HG02798 (cell line): ENCODE measurements at regions not wholly inside any gene's neighbourhood (a gene's known extent, or its start where the extent isn't known, plus 50 kb on each side); places are given as distances from the start of the nearest gene placed in this dataset.
"Not testable (repeated sequence)": the region's sequence is repeated elsewhere in the genome, so short reads cannot be mapped to it uniquely, and the experiment has no call there.

Source experiments
- ATAC-seq: cut with Tn5 transposase; IDR thresholded peaks from one replicate; pipeline ENCODE4 v1.9.1; 2021; ENCODE audit warnings: mild to moderate bottlenecking; ENCODE audit not compliant: unreplicated experiment, poor library complexity

DNA sequence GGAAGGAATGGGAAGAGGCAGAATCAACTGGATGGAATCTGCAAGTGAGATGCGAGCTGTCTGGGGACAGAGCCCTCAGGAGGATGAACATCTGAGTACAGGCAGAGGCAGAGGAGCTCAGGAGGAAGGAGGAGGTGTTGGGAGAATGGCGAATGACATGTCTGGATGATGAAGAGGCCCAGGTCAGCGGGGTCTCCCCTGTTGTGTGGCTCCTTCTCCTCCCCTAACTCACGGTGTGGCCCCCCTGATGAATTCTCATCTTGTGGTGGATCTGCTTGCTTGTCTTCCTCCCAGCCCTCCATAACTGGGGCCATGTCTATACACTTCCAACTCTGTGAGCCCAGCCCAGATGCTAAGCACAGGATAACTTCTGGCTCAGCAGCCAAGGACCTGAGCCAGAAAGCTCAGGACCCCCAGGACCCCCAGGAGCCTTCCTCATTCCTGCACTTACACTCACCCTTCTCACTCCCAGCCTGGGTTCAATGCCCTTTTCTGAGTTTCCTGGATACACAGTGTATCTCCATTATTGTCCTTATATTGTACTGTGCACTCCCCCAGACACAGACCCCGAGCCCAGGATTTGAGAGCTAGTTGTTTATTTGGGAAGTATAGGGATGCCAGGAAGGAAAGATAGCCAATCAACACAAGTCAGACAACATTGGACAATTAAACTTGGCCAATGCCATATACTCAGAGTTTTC lies 678.6 kb upstream of the HS6ST1 start:
- ATAC-seq: no peak

- no peak for ATAC-seq
Measured at GRCh38 chr2:129001926-129002325, 683.3 kb upstream of the HS6ST1 start.

- no peak for ATAC-seq
Measured at GRCh38 chr2:129002751-129003150, 684.1 kb upstream of the HS6ST1 start.

DNA sequence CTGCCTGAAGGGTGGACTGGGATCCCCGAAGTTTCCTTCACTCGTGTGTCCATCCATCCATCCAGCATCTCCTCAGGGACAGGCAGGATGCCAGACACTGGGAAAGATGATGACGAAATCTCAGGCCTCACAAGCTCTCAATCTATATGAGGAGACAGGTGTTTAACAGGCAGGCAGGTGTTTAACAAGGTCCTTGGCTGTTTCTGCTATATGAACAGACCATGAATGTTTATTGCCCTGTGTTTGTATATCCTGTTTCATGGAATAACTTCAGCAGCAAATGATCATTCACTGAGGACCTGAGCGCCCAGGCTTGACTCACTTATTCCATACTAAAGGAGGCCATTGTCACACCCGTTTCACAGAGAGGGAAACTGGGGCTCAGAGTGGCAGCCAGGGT lies 685.8 kb upstream of the HS6ST1 start:
- no peak for ATAC-seq

DNA sequence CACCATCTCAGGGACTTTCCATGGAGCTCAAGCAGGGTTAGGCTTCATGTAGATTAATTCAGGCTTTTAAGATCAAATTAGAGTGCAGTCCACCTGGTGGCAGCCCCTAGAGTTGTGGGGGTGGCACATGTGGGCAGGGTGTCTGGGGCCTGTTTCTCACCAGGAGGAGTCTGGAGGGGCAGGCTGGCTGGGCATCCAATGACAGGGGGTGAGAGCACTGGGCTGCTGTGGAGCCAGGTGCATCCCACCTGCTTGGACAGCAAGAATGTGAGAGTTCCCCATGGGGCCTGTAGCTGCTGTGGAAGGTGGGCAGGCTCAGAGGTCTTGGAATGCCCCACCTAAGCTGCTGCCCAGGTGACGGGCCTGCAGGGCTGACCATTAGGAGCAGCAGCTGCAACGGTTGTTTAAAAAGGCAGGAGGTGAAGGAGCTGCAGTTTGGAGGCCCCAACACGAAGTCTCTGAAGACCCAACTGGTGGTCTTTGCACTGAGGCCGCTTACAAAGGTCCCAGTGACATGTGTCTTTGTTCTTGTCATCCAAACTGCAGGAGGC lies 686.3 kb upstream of the HS6ST1 start:
- no peak for ATAC-seq

DNA sequence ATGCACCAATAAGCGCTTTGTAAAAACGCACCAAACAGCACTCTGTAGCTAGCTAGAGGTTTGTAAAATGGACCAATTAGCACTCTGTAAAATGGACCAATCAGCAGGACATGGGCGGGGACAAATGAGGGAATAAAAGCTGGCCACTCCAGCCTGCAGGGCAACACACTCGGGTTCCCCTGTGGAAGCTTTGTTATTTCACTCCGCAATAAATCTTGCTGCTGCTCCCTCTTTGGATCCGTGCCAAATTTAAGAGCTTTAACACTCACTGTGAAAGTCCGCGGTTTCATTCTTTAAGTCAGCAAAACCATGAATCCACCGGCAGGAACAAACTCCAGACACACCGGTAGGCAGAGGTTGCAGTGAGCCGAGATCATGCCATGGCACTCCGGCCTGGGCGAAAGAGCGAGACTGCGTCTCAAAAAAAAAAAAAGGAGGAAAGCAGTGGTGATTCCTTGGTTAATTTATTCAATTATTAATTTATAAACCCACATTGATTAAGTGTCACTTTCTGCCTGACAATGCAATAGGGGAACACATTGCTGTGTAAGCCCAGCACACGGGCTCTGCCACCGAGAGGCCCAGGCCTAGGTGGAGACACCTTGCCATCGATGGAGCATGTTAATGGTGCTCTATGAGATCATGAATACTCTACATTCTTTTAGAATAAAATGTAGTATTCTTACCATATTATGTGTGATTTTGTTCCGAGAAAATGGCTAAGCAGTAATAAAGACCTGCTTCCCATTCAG lies 687.6 kb upstream of the HS6ST1 start:
- ATAC-seq: no peak

DNA sequence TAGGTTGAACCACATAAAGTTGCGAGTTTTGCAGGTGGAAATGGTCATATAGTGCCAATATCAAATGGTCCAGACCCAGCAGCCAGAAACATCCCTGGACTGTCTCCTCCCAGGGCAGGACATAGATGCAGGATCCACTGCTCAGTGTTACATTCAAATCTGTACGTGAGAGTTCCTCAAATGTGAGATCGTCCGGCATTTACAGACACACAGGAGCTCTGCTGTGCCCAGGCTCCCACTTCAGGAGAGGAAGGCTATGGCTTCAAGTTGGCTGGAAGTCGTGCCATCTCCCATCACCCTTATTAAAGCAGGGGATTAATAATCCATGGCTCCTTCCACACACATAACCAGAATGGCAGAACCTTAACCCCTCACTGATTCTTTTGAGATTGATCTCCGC lies 688.2 kb upstream of the HS6ST1 start:
- ATAC-seq: no peak

- no peak for ATAC-seq
Measured at GRCh38 chr2:129008055-129008880, 689.6 kb upstream of the HS6ST1 start.

GRCh38 chr2:129008881-129009554 lies 690.4 kb upstream of the HS6ST1 start:
- ATAC-seq: no peak

DNA sequence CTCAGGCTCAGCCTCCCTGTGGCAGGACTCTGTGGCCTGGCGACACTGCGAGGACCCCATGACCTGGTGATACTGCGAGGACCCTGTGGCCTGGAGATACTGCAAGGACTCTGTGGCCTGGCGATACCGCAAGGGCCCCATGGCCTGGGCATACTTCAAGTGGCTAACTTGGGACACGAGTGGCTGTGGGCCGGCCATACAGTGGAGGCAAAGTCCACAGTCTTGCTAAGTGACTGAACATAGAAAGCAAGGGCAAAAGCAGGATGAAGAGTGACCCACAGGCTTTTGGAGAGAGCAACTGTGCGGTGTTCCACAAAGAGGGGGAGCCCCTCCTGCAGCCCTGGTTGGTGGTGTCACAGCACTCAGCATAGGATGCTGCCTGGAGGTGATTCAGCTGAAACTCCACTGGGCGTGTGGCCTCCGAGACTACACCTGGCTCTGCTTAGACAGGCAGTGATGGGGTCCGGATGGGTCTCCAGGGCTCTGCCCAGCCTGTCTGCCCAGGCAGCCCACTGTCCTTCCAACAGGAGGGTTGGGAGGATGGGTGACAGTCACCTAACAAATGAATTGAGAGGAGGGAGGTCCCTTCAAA lies 691.0 kb upstream of the HS6ST1 start:
- no peak for ATAC-seq

GRCh38 chr2:129010262-129010661 lies 691.6 kb upstream of the HS6ST1 start:
- ATAC-seq: no peak

GRCh38 chr2:129011466-129012061 lies 692.9 kb upstream of the HS6ST1 start:
- ATAC-seq: no peak

DNA sequence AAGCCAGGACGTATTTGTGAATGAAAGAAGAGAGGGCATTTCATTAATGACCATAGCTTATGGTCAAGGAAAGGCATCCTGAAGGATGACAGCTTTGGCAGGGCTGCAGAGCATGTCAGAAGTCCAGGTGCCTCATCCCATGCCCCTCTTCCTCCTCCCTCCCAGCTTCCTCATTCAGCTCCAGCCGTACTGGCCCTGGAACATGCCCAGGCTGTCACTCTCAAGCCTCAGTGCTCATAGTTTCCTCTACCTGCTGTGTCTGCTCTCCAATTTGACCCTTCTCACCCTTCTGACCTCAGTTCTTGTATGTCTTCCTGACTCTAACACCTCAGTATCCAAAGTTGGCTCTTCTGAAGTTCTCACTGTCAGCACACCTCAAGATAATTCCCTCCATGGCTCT lies 695.8 kb upstream of the HS6ST1 start:
- ATAC-seq: no peak

- ATAC-seq: no peak
Measured at GRCh38 chr2:129015397-129016285, 697.0 kb upstream of the HS6ST1 start.

- no peak for ATAC-seq
Measured at GRCh38 chr2:129016972-129017371, 698.3 kb upstream of the HS6ST1 start.

GRCh38 chr2:129024796-129025195 lies 706.1 kb upstream of the HS6ST1 start:
- ATAC-seq: no peak

DNA sequence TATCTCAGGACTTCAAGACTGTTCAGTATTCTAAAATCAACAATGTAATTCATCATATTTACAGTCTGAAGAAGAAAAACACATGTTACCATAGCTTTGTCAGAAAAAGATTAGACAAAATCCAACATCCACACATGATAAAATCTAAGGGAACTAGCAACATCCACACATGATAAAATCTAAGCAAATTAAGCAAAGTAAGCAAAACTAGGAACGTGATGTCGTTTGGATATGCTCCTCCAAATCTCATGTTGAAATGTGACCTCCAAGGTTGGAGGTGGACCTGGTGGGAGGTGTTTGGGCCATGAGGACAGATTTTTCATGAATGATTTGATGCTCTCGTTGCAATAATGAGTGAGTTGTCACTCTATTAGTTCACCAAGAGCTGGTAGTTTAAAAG lies 717.3 kb upstream of the HS6ST1 start:
- ATAC-seq: no peak

- ATAC-seq: not testable (repeated sequence)
Measured at GRCh38 chr2:129043677-129044076, 725.0 kb upstream of the HS6ST1 start.

GRCh38 chr2:129046475-129046874 lies 727.8 kb upstream of the HS6ST1 start:
- ATAC-seq: not testable (repeated sequence)
